ENCODE measurements at regions not wholly inside any gene's neighbourhood (a gene's known extent, or its start where the extent isn't known, plus 50 kb on each side); places are given as distances from the start of the nearest gene placed in this dataset.
A peak's percentile ranks its signal among the peaks of the same experiment; 100 is the strongest.

GRCh38 chr20:52247548-52247947 is 56.0 kb upstream of the ZFP64 start:
- Histone ChIP-seq H4K20me1 (ENCODE audit: insufficient read depth, low read length) (no peaks in the 10 kb centered on the region), H3K36me3 (replicated peaks; ENCODE audit: low read depth, low read length) (no peaks in the 10 kb centered on the region), H3K4me2 (ENCODE audit: low read length) (no peak overlapping the region), H3K27me3 (ENCODE audit: low read depth, low read length) (0 out of 2 replicates have a peak, but pooled peaks cover 7% of the 10 kb centered on the region), H3K79me2 (ENCODE audit: low read length) (no peaks in the 10 kb centered on the region), H3K9ac (ENCODE audit: low read length) (no peak overlapping the region), H3K4me3 (ENCODE audit: low read length) (no peak overlapping the region), H3K27ac (ENCODE audit: low read length) (no peak overlapping the region), H2AFZ (ENCODE audit: low read depth, low read length) (no peak overlapping the region), H3K9me3 (ENCODE audit: insufficient read depth, low read length) (no peaks in the 10 kb centered on the region), H3K4me1 (ENCODE audit: low read length) (no peaks in the 10 kb centered on the region)
- no peak for TF ChIP-seq CTCF (IDR thresholded peaks at IDR 0.05; ENCODE audit: low read depth, low read length)

GRCh38 chr20:52246366-52246765 is 54.8 kb upstream of the ZFP64 start:
- Histone ChIP-seq H3K4me1 (ENCODE audit: low read length) (no peaks in the 10 kb centered on the region), H3K4me3 (ENCODE audit: low read length) (no peak overlapping the region), H3K9ac (ENCODE audit: low read length) (no peak overlapping the region), H4K20me1 (ENCODE audit: insufficient read depth, low read length) (no peaks in the 10 kb centered on the region), H3K9me3 (ENCODE audit: insufficient read depth, low read length) (no peaks in the 10 kb centered on the region), H3K79me2 (ENCODE audit: low read length) (no peaks in the 10 kb centered on the region), H2AFZ (ENCODE audit: low read depth, low read length) (no peak overlapping the region), H3K36me3 (replicated peaks; ENCODE audit: low read depth, low read length) (no peaks in the 10 kb centered on the region), H3K27ac (ENCODE audit: low read length) (no peak overlapping the region), H3K4me2 (ENCODE audit: low read length) (no peak overlapping the region), H3K27me3 (ENCODE audit: low read depth, low read length) (peaks cover 10% of the 10 kb centered on the region; the same call in 1 of the 2 replicates)
- no peak for TF ChIP-seq CTCF (IDR thresholded peaks at IDR 0.05; ENCODE audit: low read depth, low read length)
- no peak for TF ChIP-seq EZH2phosphoT487 (IDR thresholded peaks at IDR 0.05; ENCODE audit: low read depth)

GRCh38 chr20:52244702-52245101 is 53.1 kb upstream of the ZFP64 start:
- Histone ChIP-seq H4K20me1 (ENCODE audit: insufficient read depth, low read length) (no peaks in the 10 kb centered on the region), H3K9me3 (ENCODE audit: insufficient read depth, low read length) (no peaks in the 10 kb centered on the region), H3K4me3 (ENCODE audit: low read length) (no peak overlapping the region), H3K4me2 (ENCODE audit: low read length) (no peak overlapping the region), H2AFZ (ENCODE audit: low read depth, low read length) (no peak overlapping the region), H3K9ac (ENCODE audit: low read length) (no peak overlapping the region), H3K36me3 (replicated peaks; ENCODE audit: low read depth, low read length) (no peaks in the 10 kb centered on the region), H3K27me3 (ENCODE audit: low read depth, low read length) (peaks cover 26% of the 10 kb centered on the region), H3K79me2 (ENCODE audit: low read length) (no peaks in the 10 kb centered on the region), H3K4me1 (ENCODE audit: low read length) (no peaks in the 10 kb centered on the region), H3K27ac (ENCODE audit: low read length) (no peak overlapping the region)
- TF ChIP-seq CTCF (IDR thresholded peaks at IDR 0.05; ENCODE audit: low read depth, low read length) = no peak
- no peak for TF ChIP-seq EZH2phosphoT487 (IDR thresholded peaks at IDR 0.05; ENCODE audit: low read depth)

- H3K36me3 ChIP-seq (replicated peaks; ENCODE audit: low read depth, low read length) = no peaks in the 10 kb centered on the region
- no peaks in the 10 kb centered on the region for H3K9me3 ChIP-seq (ENCODE audit: insufficient read depth, low read length)
- no peak overlapping the region for H3K4me2 ChIP-seq (ENCODE audit: low read length)
- peaks cover 30% of the 10 kb centered on the region for H3K27me3 ChIP-seq (ENCODE audit: low read depth, low read length)
- no peaks in the 10 kb centered on the region for H4K20me1 ChIP-seq (ENCODE audit: insufficient read depth, low read length)
- H3K79me2 ChIP-seq (ENCODE audit: low read length) = no peaks in the 10 kb centered on the region
- no peak overlapping the region for H2AFZ ChIP-seq (ENCODE audit: low read depth, low read length)
- peak; percentile 89 for TF ChIP-seq CTCF (IDR thresholded peaks at IDR 0.05; ENCODE audit: low read depth, low read length)
- no peak for TF ChIP-seq EZH2phosphoT487 (IDR thresholded peaks at IDR 0.05; ENCODE audit: low read depth)
- no peaks in the 10 kb centered on the region for H3K4me1 ChIP-seq (ENCODE audit: low read length)
- no peak overlapping the region for H3K9ac ChIP-seq (ENCODE audit: low read length)
- H3K27ac ChIP-seq (ENCODE audit: low read length) = no peak overlapping the region
- H3K4me3 ChIP-seq (ENCODE audit: low read length) = no peak overlapping the region
These were observed 51.0 kb upstream of the ZFP64 start for GRCh38 chr20:52242237-52243230.
